ENCODE measurements at regions not wholly inside any gene's neighbourhood (a gene's known extent, or its start where the extent isn't known, plus 50 kb on each side); places are given as distances from the start of the nearest gene placed in this dataset.

- Histone ChIP-seq H3K4me3 (no peak overlapping the region), H3K27ac (no peak overlapping the region), H2AFZ (replicated peaks) (peak overlapping the region; percentile 5), H3K9ac (no peak overlapping the region), H3K4me2 (no peak overlapping the region), H3K4me1 (no peaks in the 10 kb centered on the region), H4K20me1 (ENCODE audit: low read depth) (no peaks in the 10 kb centered on the region), H3K27me3 (no peaks in the 10 kb centered on the region), H3K9me3 (ENCODE audit: low read depth) (no peaks in the 10 kb centered on the region), H3K79me2 (ENCODE audit: low read depth) (no peaks in the 10 kb centered on the region), H3K36me3 (no peaks in the 10 kb centered on the region), H3F3A (ENCODE audit: low read depth) (peaks cover 4% of the 10 kb centered on the region)
- no peaks in the 10 kb centered on the region for H3K36me3 Mint-ChIP-seq
- DNase-seq (ENCODE audit: low spot score) = no peak
- peaks cover 10% of the 10 kb centered on the region for H3K4me1 Mint-ChIP-seq
- no peaks in the 10 kb centered on the region for H3K27me3 Mint-ChIP-seq (ENCODE audit: insufficient read depth, low read depth)
- TF ChIP-seq CTCF (IDR thresholded peaks at IDR 0.05) (no peak), EZH2phosphoT487 (IDR thresholded peaks at IDR 0.05) (no peak), EZH2 (IDR thresholded peaks at IDR 0.05) (no peak)
- H3K27ac Mint-ChIP-seq = no peak overlapping the region
- no peaks in the 10 kb centered on the region for H3K9me3 Mint-ChIP-seq
- H3K4me3 Mint-ChIP-seq = no peak overlapping the region
Measured at GRCh38 chr10:25082276-25083204, 66.1 kb downstream of the THNSL1 start.

DNA sequence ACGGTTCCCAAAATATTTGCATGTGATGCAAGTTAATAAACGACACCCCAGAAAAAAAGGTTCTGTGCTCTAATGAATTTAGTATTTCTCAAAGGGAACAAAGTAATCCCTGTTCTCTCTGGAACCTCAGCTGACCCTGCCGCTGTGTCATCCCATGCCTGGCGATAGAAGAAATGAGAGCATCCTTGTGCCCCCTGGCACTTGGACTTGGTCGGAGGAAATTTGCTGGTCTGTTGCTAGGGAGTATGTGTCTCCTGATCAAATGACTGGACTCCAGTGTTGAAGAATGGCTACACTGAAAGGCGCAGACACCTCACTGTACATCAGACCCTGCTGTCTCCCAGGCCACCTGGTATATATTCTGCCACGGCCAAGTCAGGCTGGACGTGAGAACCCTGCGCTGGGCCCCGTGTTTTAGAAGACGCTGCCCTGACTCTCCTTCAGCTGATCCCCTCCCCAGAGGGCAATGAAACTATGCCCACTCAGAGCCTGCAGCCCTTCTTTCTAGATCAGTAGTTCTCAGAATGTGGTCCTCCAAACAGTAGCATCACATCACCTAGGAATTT, 67.2 kb downstream of the THNSL1 start:
- peaks cover 4% of the 10 kb centered on the region for H3K9me3 Mint-ChIP-seq
- Histone ChIP-seq H3F3A (ENCODE audit: low read depth) (peaks cover 4% of the 10 kb centered on the region), H3K27me3 (no peaks in the 10 kb centered on the region), H3K4me3 (no peak overlapping the region), H3K79me2 (ENCODE audit: low read depth) (no peaks in the 10 kb centered on the region), H3K27ac (no peak overlapping the region), H3K9ac (no peak overlapping the region), H3K4me2 (no peak overlapping the region), H3K36me3 (no peaks in the 10 kb centered on the region), H3K4me1 (no peaks in the 10 kb centered on the region), H3K9me3 (ENCODE audit: low read depth) (no peaks in the 10 kb centered on the region), H2AFZ (replicated peaks) (no peak overlapping the region), H4K20me1 (ENCODE audit: low read depth) (no peaks in the 10 kb centered on the region)
- H3K27ac Mint-ChIP-seq = no peak overlapping the region
- H3K36me3 Mint-ChIP-seq = no peaks in the 10 kb centered on the region
- H3K4me1 Mint-ChIP-seq = peaks cover 10% of the 10 kb centered on the region
- no peak overlapping the region for H3K4me3 Mint-ChIP-seq
- peaks cover 2% of the 10 kb centered on the region for H3K27me3 Mint-ChIP-seq (ENCODE audit: insufficient read depth, low read depth)
- TF ChIP-seq EZH2 (IDR thresholded peaks at IDR 0.05) (no peak), CTCF (IDR thresholded peaks at IDR 0.05) (no peak), EZH2phosphoT487 (IDR thresholded peaks at IDR 0.05) (no peak)
- DNase-seq (ENCODE audit: low spot score) = no peak

DNA sequence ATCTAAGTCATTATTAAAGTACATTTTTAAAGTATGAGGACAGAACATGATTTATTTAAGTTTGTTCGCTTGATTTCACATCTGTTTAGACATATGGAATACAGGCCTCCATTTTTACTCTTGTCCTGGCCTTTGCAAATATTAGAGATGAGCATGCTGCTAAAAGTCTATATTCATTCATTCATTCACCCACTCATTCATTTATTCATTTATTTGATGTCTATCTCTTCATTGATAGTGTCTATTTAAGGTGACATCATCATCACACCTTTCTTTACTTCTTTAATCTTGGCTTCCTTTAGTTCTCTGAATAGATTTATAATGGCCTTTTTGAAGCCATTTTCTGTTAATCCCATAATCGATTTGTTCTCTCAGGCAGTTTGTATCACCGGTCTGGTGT, 68.0 kb downstream of the THNSL1 start:
- H3K36me3 ChIP-seq = no peaks in the 10 kb centered on the region
- H3K4me2 ChIP-seq = no peak overlapping the region
- H3K9me3 Mint-ChIP-seq = peaks cover 4% of the 10 kb centered on the region
- no peak overlapping the region for H3K9ac ChIP-seq
- no peak overlapping the region for H2AFZ ChIP-seq (replicated peaks)
- H3K4me1 ChIP-seq = no peaks in the 10 kb centered on the region
- H3K27ac ChIP-seq = no peak overlapping the region
- H3K4me3 Mint-ChIP-seq = no peak overlapping the region
- H3K36me3 Mint-ChIP-seq = no peaks in the 10 kb centered on the region
- no peaks in the 10 kb centered on the region for H3K79me2 ChIP-seq (ENCODE audit: low read depth)
- peaks cover 10% of the 10 kb centered on the region for H3K4me1 Mint-ChIP-seq
- no peak for TF ChIP-seq CTCF (IDR thresholded peaks at IDR 0.05)
- no peak for TF ChIP-seq EZH2 (IDR thresholded peaks at IDR 0.05)
- no peak for TF ChIP-seq EZH2phosphoT487 (IDR thresholded peaks at IDR 0.05)
- no peaks in the 10 kb centered on the region for H4K20me1 ChIP-seq (ENCODE audit: low read depth)
- no peaks in the 10 kb centered on the region for H3K9me3 ChIP-seq (ENCODE audit: low read depth)
- DNase-seq (ENCODE audit: low spot score) = no peak
- H3K27me3 Mint-ChIP-seq (ENCODE audit: insufficient read depth, low read depth) = peaks cover 2% of the 10 kb centered on the region
- no peaks in the 10 kb centered on the region for H3K27me3 ChIP-seq
- no peak overlapping the region for H3K27ac Mint-ChIP-seq
- peaks cover 4% of the 10 kb centered on the region for H3F3A ChIP-seq (ENCODE audit: low read depth)
- no peak overlapping the region for H3K4me3 ChIP-seq
